ENCODE measurements at regions not wholly inside any gene's neighbourhood (a gene's known extent, or its start where the extent isn't known, plus 50 kb on each side); places are given as distances from the start of the nearest gene placed in this dataset.
A peak's percentile ranks its signal among the peaks of the same experiment; 100 is the strongest.
"Not testable (repeated sequence)": the region's sequence is repeated elsewhere in the genome, so short reads cannot be mapped to it uniquely, and the experiment has no call there.

- DNase-seq, result no peak
Observed at GRCh38 chr12:124705545-124706138, 138.2 kb upstream of the NCOR2 start.

GRCh38 chr12:124704619-124705018 is 137.2 kb upstream of the NCOR2 start:
- no peak for DNase-seq

DNA sequence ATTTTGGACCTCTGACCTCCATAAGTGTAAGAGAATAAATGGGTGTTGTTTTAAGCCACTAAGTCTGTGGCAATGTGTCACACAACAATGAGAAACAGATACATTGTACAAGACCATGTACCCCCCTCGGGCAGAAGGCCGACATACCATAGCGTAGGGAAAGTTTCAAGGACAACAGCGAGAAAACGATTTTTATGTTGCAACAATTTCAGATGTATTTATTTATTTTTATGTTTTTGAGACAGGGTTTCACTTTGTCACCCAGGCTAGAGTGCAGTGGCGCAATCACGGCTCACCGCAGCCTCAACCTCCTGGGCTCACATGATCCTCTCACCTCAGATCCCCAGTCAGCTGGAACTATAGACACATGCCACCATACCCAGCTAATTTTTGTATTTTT is 136.4 kb upstream of the NCOR2 start:
- no peak for DNase-seq

GRCh38 chr12:124702736-124703135 is 135.3 kb upstream of the NCOR2 start:
- no peak for DNase-seq

DNA sequence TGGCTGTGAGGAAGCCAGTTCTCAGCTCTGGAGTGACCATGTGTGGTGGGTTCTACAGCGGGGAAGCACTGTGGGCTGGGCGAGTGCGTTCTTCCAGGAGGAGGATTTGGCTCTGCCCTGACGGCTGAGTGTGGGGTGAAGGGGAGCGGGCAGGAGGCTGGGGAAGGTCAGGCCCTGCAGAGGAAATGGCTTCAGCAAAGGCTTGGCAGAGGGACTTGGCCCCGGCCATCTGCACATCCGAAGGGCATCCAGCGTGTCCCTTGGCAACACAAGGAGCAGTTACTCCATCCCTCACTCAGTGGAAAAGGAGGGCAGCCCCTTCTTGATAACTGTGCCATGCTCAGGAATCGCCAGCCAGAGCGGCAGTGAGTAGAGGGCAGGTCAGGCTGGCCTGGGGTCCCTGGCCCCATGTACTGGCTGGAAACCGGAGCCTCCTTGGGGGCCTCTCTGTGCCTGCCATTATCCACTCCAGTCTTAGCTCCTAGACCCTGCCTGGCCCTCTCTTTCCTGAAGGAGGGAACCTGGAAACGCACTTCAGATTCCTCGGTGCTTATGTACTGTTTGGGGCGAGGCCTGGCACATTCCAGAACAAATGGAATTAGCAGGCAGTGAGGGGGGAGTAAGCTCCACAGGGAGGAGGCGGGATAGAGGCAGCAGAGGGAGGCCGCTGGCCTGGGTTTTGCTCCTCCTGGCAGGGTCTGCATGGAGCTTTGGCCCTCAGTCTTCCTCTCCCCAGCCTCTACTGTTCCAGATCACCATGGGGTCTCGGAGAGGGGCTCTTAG is 133.6 kb upstream of the NCOR2 start:
- DNase-seq, result no peak

GRCh38 chr12:124699909-124700308 is 132.5 kb upstream of the NCOR2 start:
- DNase-seq, result no peak

GRCh38 chr12:124698998-124699305 is 131.5 kb upstream of the NCOR2 start:
- no peak for DNase-seq

GRCh38 chr12:124698211-124698997 is 131.0 kb upstream of the NCOR2 start:
- no peak for DNase-seq

GRCh38 chr12:124697722-124698121 is 130.3 kb upstream of the NCOR2 start:
- not testable (repeated sequence) for DNase-seq

- peak; percentile 56 for DNase-seq
Observed at GRCh38 chr12:124696693-124697476, 129.5 kb upstream of the NCOR2 start.

- no peak for DNase-seq
Observed at GRCh38 chr12:124695861-124696260, 128.4 kb upstream of the NCOR2 start.

DNA sequence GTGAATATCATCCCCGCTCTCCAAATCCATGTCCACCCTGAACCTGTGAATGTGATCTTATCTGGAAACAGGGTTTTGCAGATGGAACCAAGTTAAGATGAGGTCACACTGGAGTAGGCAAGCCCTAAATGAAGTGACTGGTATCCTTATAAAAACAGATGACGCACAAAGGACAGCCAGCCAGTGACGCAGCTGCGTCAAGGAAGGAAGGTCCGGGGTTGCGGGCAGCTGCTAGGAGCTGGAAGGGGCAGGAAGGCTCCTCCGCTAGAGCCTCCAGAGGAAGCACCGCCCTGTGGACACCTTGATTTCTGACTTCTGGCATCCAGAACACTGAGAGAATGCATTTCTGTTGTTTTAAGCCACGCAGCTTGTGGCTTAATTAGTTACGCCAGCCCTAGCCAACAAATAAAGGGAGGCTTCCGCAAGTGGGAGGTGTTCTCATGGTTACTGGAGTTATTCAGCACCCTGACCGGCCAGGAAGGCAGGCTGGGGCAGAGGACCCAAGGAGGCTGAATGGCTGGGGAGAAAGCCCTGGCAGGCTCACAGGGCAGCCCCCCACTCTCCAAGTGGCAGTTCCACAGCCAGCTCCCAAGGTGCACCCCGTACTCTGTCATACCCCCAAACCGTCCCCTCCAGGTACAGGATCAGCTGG is 127.6 kb upstream of the NCOR2 start:
- DNase-seq, result no peak

- DNase-seq, result peak; percentile 46
Observed at GRCh38 chr12:124694250-124694649, 126.8 kb upstream of the NCOR2 start.

- no peak for DNase-seq
Observed at GRCh38 chr12:124693111-124693723, 125.8 kb upstream of the NCOR2 start.

- no peak for DNase-seq
Observed at GRCh38 chr12:124692443-124692842, 125.0 kb upstream of the NCOR2 start.

DNA sequence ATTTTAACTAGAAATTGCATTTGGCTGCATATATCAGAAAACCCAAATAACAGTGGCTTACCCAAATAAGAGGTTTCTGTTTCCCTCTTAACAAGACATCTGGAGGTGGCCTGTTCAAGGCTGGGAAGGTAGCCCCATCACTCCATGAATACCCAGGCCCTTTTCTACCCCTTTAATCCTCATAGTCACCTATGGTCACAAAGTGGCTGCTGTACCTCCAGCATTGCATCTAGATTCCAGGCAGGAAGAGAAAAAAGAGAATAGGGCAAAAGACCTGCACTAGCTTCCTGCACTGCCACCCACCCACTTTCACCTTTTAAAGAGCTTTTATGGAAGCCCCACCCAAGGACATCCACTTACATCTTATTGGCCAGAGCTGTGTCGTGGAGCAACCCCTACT is 124.0 kb upstream of the NCOR2 start:
- no peak for DNase-seq

- no peak for DNase-seq
Observed at GRCh38 chr12:124689631-124690030, 122.2 kb upstream of the NCOR2 start.

DNA sequence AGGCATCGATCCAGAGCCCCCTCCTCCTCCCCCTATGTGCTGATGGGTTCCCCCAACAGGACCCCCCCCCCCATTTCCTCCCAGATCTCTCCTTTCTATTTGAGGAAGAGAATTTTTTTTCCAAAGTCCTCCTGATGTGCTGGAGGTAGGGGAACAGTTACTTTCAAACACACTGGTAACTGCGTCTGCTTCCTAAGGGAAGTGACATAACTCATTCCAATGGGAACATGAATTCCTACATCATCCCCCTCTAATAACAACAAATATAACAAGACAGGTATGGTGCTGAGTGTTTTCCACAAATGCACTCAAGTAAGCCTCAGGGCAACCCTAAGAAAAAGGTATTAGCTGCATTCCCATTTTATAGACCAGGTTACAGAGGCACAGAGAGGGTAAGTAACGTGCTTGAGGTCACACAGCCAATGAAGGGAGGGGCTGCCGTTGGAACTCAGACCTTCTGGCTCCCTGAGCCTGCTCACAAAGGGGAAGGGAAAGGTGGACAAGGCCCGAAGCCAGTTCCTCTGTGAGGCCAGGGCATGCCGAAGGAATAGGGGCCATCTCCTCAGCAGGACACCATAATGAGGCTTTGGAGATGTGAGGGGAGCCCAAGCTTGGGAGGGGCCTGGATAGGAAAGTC is 121.1 kb upstream of the NCOR2 start:
- DNase-seq, result no peak

DNA sequence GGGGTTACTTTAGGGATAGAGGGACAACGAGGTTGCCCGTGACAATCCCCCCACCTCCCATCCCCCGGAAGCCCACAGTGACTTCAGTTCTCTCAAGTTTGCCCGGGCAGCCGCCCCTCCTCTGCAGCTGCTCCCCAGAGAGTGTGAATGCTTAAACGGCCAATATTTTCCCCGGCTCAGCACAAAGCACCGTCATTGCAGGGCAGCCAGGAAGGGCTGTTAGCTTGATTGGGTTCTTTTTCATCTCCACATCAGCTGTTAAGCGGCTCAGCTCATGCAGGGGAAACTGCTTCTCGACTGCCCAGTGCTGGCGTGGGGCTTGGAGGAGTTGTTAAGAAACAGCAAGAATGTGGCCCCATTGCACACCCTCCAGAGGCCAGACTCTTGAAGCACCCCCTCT is 120.5 kb upstream of the NCOR2 start:
- peak; percentile 78 for DNase-seq

GRCh38 chr12:124687174-124687902 is 119.9 kb upstream of the NCOR2 start:
- DNase-seq, result no peak

All from RPMI8226 (cell line).